ENCODE measurements at regions not wholly inside any gene's neighbourhood (a gene's known extent, or its start where the extent isn't known, plus 50 kb on each side); places are given as distances from the start of the nearest gene placed in this dataset.

- H3K4me2 ChIP-seq (ENCODE audit: low read length), result no peak overlapping the region
- H3F3A ChIP-seq (ENCODE audit: insufficient read depth, low read length), result no peaks in the 10 kb centered on the region
- H3K9me3 ChIP-seq (ENCODE audit: low read length), result no peaks in the 10 kb centered on the region
- H3K4me1 ChIP-seq (ENCODE audit: insufficient read depth, low read length, severe bottlenecking), result no peaks in the 10 kb centered on the region
- H3K79me2 ChIP-seq (ENCODE audit: insufficient read depth, low read length), result no peaks in the 10 kb centered on the region
- H2AFZ ChIP-seq (ENCODE audit: low read length), result no peak overlapping the region
- H3K9ac ChIP-seq (ENCODE audit: low read length), result no peak overlapping the region
- no peaks in the 10 kb centered on the region for H3K9me2 ChIP-seq (ENCODE audit: low read depth, low read length)
- no peak for TF ChIP-seq EZH2 (IDR thresholded peaks at IDR 0.05; ENCODE audit: borderline replicate concordance, low read length)
- no peak for TF ChIP-seq CTCF (IDR thresholded peaks at IDR 0.05; ENCODE audit: low read length)
- H3K27ac ChIP-seq (ENCODE audit: low read depth, low read length, poor library complexity, severe bottlenecking), result no peak overlapping the region
- no peaks in the 10 kb centered on the region for H4K20me1 ChIP-seq (ENCODE audit: insufficient read depth, low read length)
- H3K27me3 ChIP-seq (ENCODE audit: insufficient read depth, low read length), result no peaks in the 10 kb centered on the region
- no peak overlapping the region for H3K4me3 ChIP-seq (ENCODE audit: low read depth, low read length, poor library complexity, severe bottlenecking)
- no peaks in the 10 kb centered on the region for H3K36me3 ChIP-seq (ENCODE audit: insufficient read depth, low read length)
These were observed 228.7 kb downstream of the GJA1 start for GRCh38 chr6:121664158-121664557.

GRCh38 chr6:121666814-121667213 lies 231.4 kb downstream of the GJA1 start:
- Histone ChIP-seq H4K20me1 (ENCODE audit: insufficient read depth, low read length) (no peaks in the 10 kb centered on the region), H3K27ac (ENCODE audit: low read depth, low read length, poor library complexity, severe bottlenecking) (no peak overlapping the region), H3F3A (ENCODE audit: insufficient read depth, low read length) (no peaks in the 10 kb centered on the region), H3K9me2 (ENCODE audit: low read depth, low read length) (no peaks in the 10 kb centered on the region), H3K4me3 (ENCODE audit: low read depth, low read length, poor library complexity, severe bottlenecking) (no peak overlapping the region), H3K9me3 (ENCODE audit: low read length) (no peaks in the 10 kb centered on the region), H3K27me3 (ENCODE audit: insufficient read depth, low read length) (no peaks in the 10 kb centered on the region), H3K4me1 (ENCODE audit: insufficient read depth, low read length, severe bottlenecking) (no peaks in the 10 kb centered on the region), H3K79me2 (ENCODE audit: insufficient read depth, low read length) (no peaks in the 10 kb centered on the region), H3K36me3 (ENCODE audit: insufficient read depth, low read length) (no peaks in the 10 kb centered on the region), H3K9ac (ENCODE audit: low read length) (no peak overlapping the region), H2AFZ (ENCODE audit: low read length) (no peak overlapping the region), H3K4me2 (ENCODE audit: low read length) (no peak overlapping the region)
- no peak for TF ChIP-seq CTCF (IDR thresholded peaks at IDR 0.05; ENCODE audit: low read length)
- TF ChIP-seq EZH2 (IDR thresholded peaks at IDR 0.05; ENCODE audit: borderline replicate concordance, low read length), result no peak

GRCh38 chr6:121668259-121668658 lies 232.8 kb downstream of the GJA1 start:
- H3K79me2 ChIP-seq (ENCODE audit: insufficient read depth, low read length), result no peaks in the 10 kb centered on the region
- no peak overlapping the region for H3K4me3 ChIP-seq (ENCODE audit: low read depth, low read length, poor library complexity, severe bottlenecking)
- no peaks in the 10 kb centered on the region for H4K20me1 ChIP-seq (ENCODE audit: insufficient read depth, low read length)
- no peak overlapping the region for H3K9ac ChIP-seq (ENCODE audit: low read length)
- no peaks in the 10 kb centered on the region for H3K4me1 ChIP-seq (ENCODE audit: insufficient read depth, low read length, severe bottlenecking)
- H3K36me3 ChIP-seq (ENCODE audit: insufficient read depth, low read length), result no peaks in the 10 kb centered on the region
- no peaks in the 10 kb centered on the region for H3K9me2 ChIP-seq (ENCODE audit: low read depth, low read length)
- H3K4me2 ChIP-seq (ENCODE audit: low read length), result no peak overlapping the region
- H3K27ac ChIP-seq (ENCODE audit: low read depth, low read length, poor library complexity, severe bottlenecking), result no peak overlapping the region
- TF ChIP-seq CTCF (IDR thresholded peaks at IDR 0.05; ENCODE audit: low read length) (no peak), EZH2 (IDR thresholded peaks at IDR 0.05; ENCODE audit: borderline replicate concordance, low read length) (no peak)
- H3K27me3 ChIP-seq (ENCODE audit: insufficient read depth, low read length), result no peaks in the 10 kb centered on the region
- no peaks in the 10 kb centered on the region for H3K9me3 ChIP-seq (ENCODE audit: low read length)
- no peaks in the 10 kb centered on the region for H3F3A ChIP-seq (ENCODE audit: insufficient read depth, low read length)
- H2AFZ ChIP-seq (ENCODE audit: low read length), result no peak overlapping the region

Measured in OCI-LY1 (cell line).